Uterus (tissue), 2 donors: ENCODE measurements at regions not wholly inside any gene's neighbourhood (a gene's known extent, or its start where the extent isn't known, plus 50 kb on each side); places are given as distances from the start of the nearest gene placed in this dataset.

Source experiments
- POLR2A ChIP-seq, 2 donors: fragments of 450-650 bp; IDR thresholded peaks; one replicate each; pipeline ENCODE4 v1.6.1; 2016; ENCODE audit warnings: antibody characterized with exemption in 2 of 2, mild to moderate bottlenecking in 1 of 2, moderate library complexity in 1 of 2
- TF ChIP-seq, protein P1 (sequence below), 4 experiments: fragments of 200-600 bp in 2 of 4; fragments of 450-650 bp in 2 of 4; sonication (generic) in 2 of 4; IDR thresholded peaks; one replicate each; pipeline ENCODE4 v1.5.1; 2016 to 2019; ENCODE audit warnings: antibody characterized with exemption in 4 of 4, mild to moderate bottlenecking in 2 of 4, moderate library complexity in 1 of 4

DNA sequence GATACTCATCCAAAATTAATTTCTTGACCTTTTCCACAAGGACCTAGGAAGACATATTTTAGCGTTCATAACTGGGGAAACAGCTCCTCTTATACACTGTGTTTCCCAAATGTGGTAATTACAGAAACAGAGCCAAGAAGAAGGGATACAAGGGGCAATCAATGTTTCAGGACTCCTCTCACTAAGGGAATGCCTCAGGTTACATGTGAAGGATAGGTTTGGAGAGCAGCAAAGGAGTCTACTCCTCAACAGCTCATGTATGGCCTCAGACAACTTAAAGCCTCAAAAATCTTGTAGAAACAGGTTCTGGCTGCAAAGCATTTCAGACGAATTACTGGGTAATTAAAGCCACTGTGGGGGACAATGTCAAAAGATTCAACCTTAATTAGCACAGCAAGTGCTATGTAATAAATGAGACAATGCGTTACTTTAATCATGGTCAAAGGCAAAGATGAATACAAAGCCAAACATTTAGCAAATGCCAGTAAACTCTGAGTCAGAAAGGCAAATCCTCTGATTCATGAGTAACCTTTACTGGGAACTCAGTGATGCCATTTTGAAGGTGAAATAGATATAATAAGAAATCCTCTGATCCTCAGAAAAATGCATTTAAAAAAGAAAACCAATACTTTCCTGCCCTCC lies 1111.2 kb downstream of the TUSC7 start:
- TF ChIP-seq, protein P1, sequence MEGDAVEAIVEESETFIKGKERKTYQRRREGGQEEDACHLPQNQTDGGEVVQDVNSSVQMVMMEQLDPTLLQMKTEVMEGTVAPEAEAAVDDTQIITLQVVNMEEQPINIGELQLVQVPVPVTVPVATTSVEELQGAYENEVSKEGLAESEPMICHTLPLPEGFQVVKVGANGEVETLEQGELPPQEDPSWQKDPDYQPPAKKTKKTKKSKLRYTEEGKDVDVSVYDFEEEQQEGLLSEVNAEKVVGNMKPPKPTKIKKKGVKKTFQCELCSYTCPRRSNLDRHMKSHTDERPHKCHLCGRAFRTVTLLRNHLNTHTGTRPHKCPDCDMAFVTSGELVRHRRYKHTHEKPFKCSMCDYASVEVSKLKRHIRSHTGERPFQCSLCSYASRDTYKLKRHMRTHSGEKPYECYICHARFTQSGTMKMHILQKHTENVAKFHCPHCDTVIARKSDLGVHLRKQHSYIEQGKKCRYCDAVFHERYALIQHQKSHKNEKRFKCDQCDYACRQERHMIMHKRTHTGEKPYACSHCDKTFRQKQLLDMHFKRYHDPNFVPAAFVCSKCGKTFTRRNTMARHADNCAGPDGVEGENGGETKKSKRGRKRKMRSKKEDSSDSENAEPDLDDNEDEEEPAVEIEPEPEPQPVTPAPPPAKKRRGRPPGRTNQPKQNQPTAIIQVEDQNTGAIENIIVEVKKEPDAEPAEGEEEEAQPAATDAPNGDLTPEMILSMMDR (IDR thresholded peaks at IDR 0.05) = no peak
- no peak for TF ChIP-seq POLR2A (IDR thresholded peaks at IDR 0.05)
